ENCODE measurements at regions not wholly inside any gene's neighbourhood (a gene's known extent, or its start where the extent isn't known, plus 50 kb on each side); places are given as distances from the start of the nearest gene placed in this dataset.

DNA sequence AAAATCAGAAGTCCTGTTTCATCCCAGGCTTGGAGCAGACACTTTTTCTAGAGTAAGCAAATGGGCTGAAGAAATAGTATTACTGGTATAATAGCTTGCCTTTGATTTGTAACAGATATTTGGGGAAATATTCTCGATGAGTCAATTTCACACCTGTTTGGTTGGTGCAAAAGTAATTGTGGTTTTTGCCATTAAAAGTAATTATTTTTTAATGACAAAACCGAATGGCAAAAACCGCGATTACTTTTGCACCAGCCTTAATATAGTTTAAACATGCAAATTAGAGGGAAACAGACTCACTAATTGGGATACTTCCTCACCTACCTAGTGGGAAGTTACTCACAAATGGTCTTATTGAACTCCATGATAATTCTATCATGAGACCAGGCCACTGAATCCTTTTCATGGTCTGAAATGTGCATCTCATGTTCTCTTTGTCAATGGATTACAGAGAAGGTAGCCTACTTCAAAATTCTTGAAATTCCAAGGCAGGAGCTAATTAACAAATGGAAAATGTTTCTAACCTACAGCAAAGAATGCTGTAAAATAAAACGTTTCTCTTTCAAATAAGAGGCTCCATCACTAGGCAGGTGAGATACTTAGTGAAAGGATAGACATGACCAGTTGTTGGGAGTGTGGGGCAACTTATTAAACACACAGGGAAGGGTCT, 391.3 kb downstream of the EMP1 start:
- Histone ChIP-seq H3K4me3 (no peak overlapping the region), H3K27ac (no peak overlapping the region), H3K36me3 (ENCODE audit: insufficient read depth in 1 of 2, low read depth in 1 of 2) (no peaks in the 10 kb centered on the region), H3K27me3 (ENCODE audit: insufficient read depth in 3 of 3, low read length in 2 of 3) (no peaks in the 10 kb centered on the region), H3K9me3 (no peaks in the 10 kb centered on the region), H3K4me1 (no peaks in the 10 kb centered on the region)
- intact Hi-C loops (cut with DNase I): no loop called here
- WGBS, 3 donors: 58 to 67% (median 64%) methylated on average over 5 of the region's 5 CpGs
- no peak for DNase-seq
- TF ChIP-seq CTCF (IDR thresholded peaks at IDR 0.05): no peak
- no peak for ATAC-seq

- Histone ChIP-seq H3K9me3 (no peaks in the 10 kb centered on the region), H3K4me3 (no peak overlapping the region), H3K27ac (no peak overlapping the region), H3K36me3 (ENCODE audit: insufficient read depth in 1 of 2, low read depth in 1 of 2) (no peaks in the 10 kb centered on the region), H3K4me1 (no peaks in the 10 kb centered on the region), H3K27me3 (ENCODE audit: insufficient read depth in 3 of 3, low read length in 2 of 3) (no peaks in the 10 kb centered on the region)
- DNase-seq: no peak
- TF ChIP-seq CTCF (IDR thresholded peaks at IDR 0.05): no peak
- intact Hi-C loops (cut with DNase I): no loop called here
- 50 to 76% (median 58%) methylated on average over 5 of the region's 5 CpGs for WGBS, 3 donors
- no peak for ATAC-seq
Measured at GRCh38 chr12:13586361-13586760, 389.8 kb downstream of the EMP1 start.

GRCh38 chr12:13584541-13584940, 388.0 kb downstream of the EMP1 start:
- Histone ChIP-seq H3K4me3 (no peak overlapping the region), H3K4me1 (no peaks in the 10 kb centered on the region), H3K27me3 (ENCODE audit: insufficient read depth in 3 of 3, low read length in 2 of 3) (no peaks in the 10 kb centered on the region), H3K9me3 (no peaks in the 10 kb centered on the region), H3K27ac (no peak overlapping the region), H3K36me3 (ENCODE audit: insufficient read depth in 1 of 2, low read depth in 1 of 2) (no peaks in the 10 kb centered on the region)
- no peak for DNase-seq
- 73 to 83% (median 81%) methylated on average over 2 of the region's 2 CpGs for WGBS, 3 donors
- no peak for TF ChIP-seq CTCF (IDR thresholded peaks at IDR 0.05)
- intact Hi-C loops (cut with DNase I): no loop called here
- ATAC-seq: no peak

- Histone ChIP-seq H3K9me3 (no peaks in the 10 kb centered on the region), H3K27me3 (ENCODE audit: insufficient read depth in 3 of 3, low read length in 2 of 3) (no peaks in the 10 kb centered on the region), H3K4me3 (no peak overlapping the region), H3K27ac (no peak overlapping the region), H3K4me1 (no peaks in the 10 kb centered on the region), H3K36me3 (ENCODE audit: insufficient read depth in 1 of 2, low read depth in 1 of 2) (no peaks in the 10 kb centered on the region)
- intact Hi-C loops (cut with DNase I): no loop called here
- WGBS, 3 donors: 75 to 83% (median 78%) methylated on average over 7 of the region's 7 CpGs
- DNase-seq (no peak), ATAC-seq (no peak)
- no peak for TF ChIP-seq CTCF (IDR thresholded peaks at IDR 0.05)
Measured at GRCh38 chr12:13583630-13584029, 387.1 kb downstream of the EMP1 start.

GRCh38 chr12:13582421-13582820, 385.9 kb downstream of the EMP1 start:
- WGBS, 3 donors: 33 to 43% (median 36%) methylated on average over 4 of the region's 4 CpGs
- ATAC-seq (no peak), DNase-seq (no peak)
- Histone ChIP-seq H3K9me3 (no peaks in the 10 kb centered on the region), H3K27ac (no peak overlapping the region), H3K4me1 (no peaks in the 10 kb centered on the region), H3K36me3 (ENCODE audit: insufficient read depth in 1 of 2, low read depth in 1 of 2) (no peaks in the 10 kb centered on the region), H3K4me3 (no peak overlapping the region), H3K27me3 (ENCODE audit: insufficient read depth in 3 of 3, low read length in 2 of 3) (no peaks in the 10 kb centered on the region)
- intact Hi-C loops (cut with DNase I): no loop called here
- TF ChIP-seq CTCF (IDR thresholded peaks at IDR 0.05): no peak
